ENCODE measurements at regions not wholly inside any gene's neighbourhood (a gene's known extent, or its start where the extent isn't known, plus 50 kb on each side); places are given as distances from the start of the nearest gene placed in this dataset.

- no peaks in the 10 kb centered on the region for H3K27me3 ChIP-seq
- no peaks in the 10 kb centered on the region for H3K36me3 ChIP-seq
- H3K4me1 ChIP-seq = no peaks in the 10 kb centered on the region
- H3K27ac ChIP-seq = no peak overlapping the region
- H3K4me3 ChIP-seq (replicated peaks in 1 of 3) = no peak overlapping the region
- WGBS, 2 donors = 49 to 70% methylated on average over 3 of the region's 3 CpGs
- DNase-seq = no peak
- TF ChIP-seq POLR2A (IDR thresholded peaks at IDR 0.05) (no peak), CTCF (IDR thresholded peaks at IDR 0.05) (no peak)
- intact Hi-C loops (cut with DNase I) = no loop called here
- no peaks in the 10 kb centered on the region for H3K9me3 ChIP-seq
Observed at GRCh38 chr16:62929593-62929992, 893.4 kb upstream of the CDH8 start.

DNA sequence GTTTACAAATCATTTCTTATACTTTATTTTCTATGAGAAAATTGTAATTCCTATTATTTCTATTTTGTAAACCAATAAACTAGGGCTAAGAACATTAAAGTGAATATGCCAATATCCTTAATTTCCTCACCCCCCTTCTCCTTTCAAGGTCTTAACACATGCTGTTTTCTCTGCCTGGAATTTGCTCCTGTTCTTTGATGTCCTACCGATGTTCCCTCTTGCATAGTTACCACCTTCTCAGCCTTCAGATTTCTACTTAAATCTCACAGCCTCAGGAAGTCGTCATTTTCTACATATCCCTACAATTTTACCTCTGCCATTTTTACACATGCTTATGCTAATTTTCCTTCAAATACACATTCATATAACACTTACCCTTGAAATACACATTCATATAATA is 890.9 kb upstream of the CDH8 start:
- WGBS, 2 donors = 39 to 54% methylated on average over 2 of the region's 2 CpGs
- no peaks in the 10 kb centered on the region for H3K27me3 ChIP-seq
- intact Hi-C loops (cut with DNase I) = no loop called here

GRCh38 chr16:62926121-62926801 is 890.0 kb upstream of the CDH8 start:
- Histone ChIP-seq H3K36me3 (no peaks in the 10 kb centered on the region), H3K4me1 (no peaks in the 10 kb centered on the region), H3K27ac (no peak overlapping the region), H3K27me3 (no peaks in the 10 kb centered on the region), H3K4me3 (replicated peaks in 1 of 3) (no peak overlapping the region), H3K9me3 (no peaks in the 10 kb centered on the region)
- intact Hi-C loops (cut with DNase I) = no loop called here
- DNase-seq = no peak
- TF ChIP-seq POLR2A (IDR thresholded peaks at IDR 0.05) = no peak
- 84 to 87% methylated on average over 5 of the region's 5 CpGs for WGBS, 2 donors

More for the DNA sequence above, 890.9 kb upstream of the CDH8 start:
- no peak overlapping the region for H3K27ac ChIP-seq
- H3K4me3 ChIP-seq (replicated peaks in 1 of 3) = no peak overlapping the region
- DNase-seq = no peak
- no peak for TF ChIP-seq POLR2A (IDR thresholded peaks at IDR 0.05)
- TF ChIP-seq CTCF (IDR thresholded peaks at IDR 0.05) = no peak
- H3K9me3 ChIP-seq = no peaks in the 10 kb centered on the region
- H3K36me3 ChIP-seq = no peaks in the 10 kb centered on the region
- no peaks in the 10 kb centered on the region for H3K4me1 ChIP-seq

GRCh38 chr16:62921904-62922303 is 885.7 kb upstream of the CDH8 start:
- Histone ChIP-seq H3K27me3 (no peaks in the 10 kb centered on the region), H3K4me1 (no peaks in the 10 kb centered on the region), H3K27ac (no peak overlapping the region), H3K4me3 (replicated peaks in 1 of 3) (no peak overlapping the region), H3K36me3 (no peaks in the 10 kb centered on the region), H3K9me3 (no peaks in the 10 kb centered on the region)
- TF ChIP-seq POLR2A (IDR thresholded peaks at IDR 0.05) (no peak), CTCF (IDR thresholded peaks at IDR 0.05) (no peak)
- no peak for DNase-seq
- intact Hi-C loops (cut with DNase I) = no loop called here
- 84 to 89% methylated on average over 2 of the region's 2 CpGs for WGBS, 2 donors

DNA sequence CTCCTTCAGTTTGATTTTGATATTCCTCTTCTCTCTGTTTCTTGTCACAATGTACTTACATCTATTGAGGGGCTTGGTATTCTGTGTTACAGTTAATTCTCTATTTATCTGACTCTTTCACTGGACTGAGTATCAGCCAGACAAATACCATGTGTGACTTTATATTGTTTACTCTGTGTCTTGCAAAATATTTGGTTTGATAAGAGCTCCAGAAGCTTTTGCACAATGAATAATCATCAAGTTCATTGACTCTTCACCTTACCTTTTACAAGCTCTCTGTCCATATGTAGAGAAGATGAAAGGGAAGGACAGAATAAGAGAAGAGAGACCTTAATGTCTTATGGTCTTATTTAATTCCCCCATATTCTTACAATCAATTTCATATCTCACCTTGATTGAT is 877.7 kb upstream of the CDH8 start:
- Histone ChIP-seq H3K27me3 (no peaks in the 10 kb centered on the region), H3K36me3 (no peaks in the 10 kb centered on the region), H3K4me1 (no peaks in the 10 kb centered on the region), H3K27ac (no peak overlapping the region), H3K9me3 (no peaks in the 10 kb centered on the region), H3K4me3 (replicated peaks in 1 of 3) (no peak overlapping the region)
- DNase-seq = no peak
- intact Hi-C loops (cut with DNase I) = no loop called here
- TF ChIP-seq POLR2A (IDR thresholded peaks at IDR 0.05) (no peak), CTCF (IDR thresholded peaks at IDR 0.05) (no peak)

Data from thyroid gland (tissue), 4 donors.